SU-DHL-6 (cell line): ENCODE measurements at regions not wholly inside any gene's neighbourhood (a gene's known extent, or its start where the extent isn't known, plus 50 kb on each side); places are given as distances from the start of the nearest gene placed in this dataset.
"Not testable (repeated sequence)": the region's sequence is repeated elsewhere in the genome, so short reads cannot be mapped to it uniquely, and the experiment has no call there.

Experiments
- H2AFZ ChIP-seq: fragments of 200-600 bp; sonication (generic); 2 replicates; pipeline ENCODE4 v1.6.1; 2014; ENCODE audit warnings: low read depth, mild to moderate bottlenecking, moderate library complexity, mixed read lengths, antibody characterized with exemption, low read length; ENCODE audit not compliant: severe bottlenecking
- H3F3A ChIP-seq: fragments of 200-600 bp; shearing (Covaris generic); 2 replicates; pipeline ENCODE4 v1.6.0; 2016; ENCODE audit warnings: antibody characterized with exemption, mild to moderate bottlenecking; ENCODE audit not compliant: insufficient read depth
- H3K27ac ChIP-seq: fragments of 200-600 bp; sonication (generic); 2 replicates; pipeline ENCODE4 v1.5.1; 2016; ENCODE audit warnings: low read depth, mild to moderate bottlenecking, low read length, moderate library complexity, mixed read lengths
- H3K27me3 ChIP-seq: fragments of 200-600 bp; sonication (generic), shearing (Covaris generic); 2 replicates; pipeline ENCODE4 v1.6.0; 2014; ENCODE audit warnings: mild to moderate bottlenecking, low read length
- H3K36me3 ChIP-seq: fragments of 200-600 bp; sonication (generic); 2 replicates; pipeline ENCODE4 v1.6.1; 2014; ENCODE audit warnings: mild to moderate bottlenecking, low read length, mixed read lengths
- H3K4me2 ChIP-seq: fragments of 300-600, 200-600 bp; shearing (Covaris generic), sonication (generic); 2 replicates; pipeline ENCODE4 v1.6.0; 2014; ENCODE audit warnings: low read length, low read depth, mild to moderate bottlenecking; ENCODE audit not compliant: poor library complexity, severe bottlenecking
- H3K4me3 ChIP-seq: fragments of 200-600 bp; sonication (generic); 2 replicates; pipeline ENCODE4 v1.5.1; 2014; ENCODE audit warnings: antibody characterized with exemption, low read length, mild to moderate bottlenecking, mixed read lengths; ENCODE audit not compliant: insufficient read depth, poor library complexity, severe bottlenecking
- H3K79me2 ChIP-seq: fragments of 200-600 bp; sonication (generic); 2 replicates; pipeline ENCODE4 v1.6.1; 2014; ENCODE audit warnings: mild to moderate bottlenecking, low read length, moderate library complexity; ENCODE audit not compliant: insufficient read depth
- H3K9ac ChIP-seq: fragments of 200-600 bp; sonication (generic); 2 replicates; pipeline ENCODE4 v1.7.0; 2014; ENCODE audit warnings: mild to moderate bottlenecking, low read length
- H3K9me2 ChIP-seq: fragments of 200-600 bp; sonication (generic); replicated peaks from 2 replicates; pipeline ENCODE4 v1.6.1; 2014; ENCODE audit warnings: low read length; ENCODE audit not compliant: insufficient read depth
- H3K9me3 ChIP-seq: fragments of 200-600 bp; sonication (generic); 2 replicates; pipeline ENCODE4 v1.6.1; 2014; ENCODE audit warnings: low read length, mixed read lengths; ENCODE audit not compliant: insufficient read depth
- H4K20me1 ChIP-seq: fragments of 200-600 bp; sonication (generic); 2 replicates; pipeline ENCODE4 v1.6.1; 2014; ENCODE audit warnings: low read depth, mild to moderate bottlenecking, antibody characterized with exemption, low read length, moderate library complexity, mixed read lengths
- EZH2phosphoT487 ChIP-seq: fragments of 200-600 bp; sonication (generic), shearing (Covaris generic); conservative IDR thresholded peaks from 2 replicates; pipeline ENCODE4 v1.6.1; 2018; ENCODE audit warnings: mild to moderate bottlenecking, antibody characterized with exemption, low read length, moderate library complexity, mixed read lengths
- TF ChIP-seq, protein P1 (sequence below): fragments of 200-600 bp; sonication (generic); IDR thresholded peaks from one replicate; pipeline ENCODE4 v1.5.1; 2017; ENCODE audit warnings: antibody characterized with exemption, mild to moderate bottlenecking, low read length, moderate library complexity; ENCODE audit not compliant: insufficient read depth, poor library complexity, severe bottlenecking

DNA sequence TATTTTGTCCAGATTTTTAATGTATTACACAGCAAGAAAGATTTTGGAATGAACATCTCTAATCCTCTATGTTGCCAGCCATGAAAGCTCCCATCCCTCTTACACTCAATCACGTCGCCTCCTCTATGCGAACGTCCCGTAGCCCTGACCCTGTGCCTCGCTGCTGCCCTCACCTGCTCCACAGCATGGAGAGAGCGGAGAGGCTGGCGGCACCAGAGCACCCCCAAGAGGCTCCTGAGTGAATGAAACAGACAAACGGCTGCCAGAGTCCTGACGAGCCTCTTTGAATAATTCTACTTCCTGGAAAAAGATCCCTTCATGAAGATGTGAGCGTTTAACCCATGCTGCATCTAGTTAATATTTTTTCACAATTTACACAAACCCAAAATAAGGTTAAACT lies 111.1 kb downstream of the GOLGA6L6 start:
- H3K36me3 ChIP-seq, H3K4me2 ChIP-seq, H3K9ac ChIP-seq, H4K20me1 ChIP-seq, H3F3A ChIP-seq, H3K27me3 ChIP-seq, H2AFZ ChIP-seq, H3K27ac ChIP-seq, H3K79me2 ChIP-seq, H3K9me2 ChIP-seq, H3K9me3 ChIP-seq, H3K4me3 ChIP-seq: not testable (repeated sequence)

DNA sequence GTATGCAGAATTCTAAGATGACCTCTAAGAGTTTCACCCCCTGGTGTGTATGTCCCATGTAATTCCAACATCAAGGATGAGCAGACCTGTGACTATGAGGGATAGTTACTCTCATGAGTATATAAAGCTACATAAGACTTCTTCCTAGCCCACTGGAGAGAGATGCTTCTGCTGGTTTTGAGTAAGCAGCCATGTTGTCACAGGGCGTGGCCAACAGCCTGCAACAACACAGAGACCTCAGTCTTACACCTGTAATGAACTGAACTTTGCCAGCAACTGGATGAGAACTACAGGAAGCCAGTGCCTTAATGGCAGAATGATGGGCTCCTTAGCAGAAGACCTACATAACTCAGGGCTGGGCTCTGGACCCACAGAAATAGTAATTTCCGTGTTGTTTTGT lies 120.9 kb downstream of the GOLGA6L6 start:
- H3K4me2 ChIP-seq, H3K27me3 ChIP-seq, H2AFZ ChIP-seq, H3K9me2 ChIP-seq, H3K9me3 ChIP-seq, H3K9ac ChIP-seq, H3K27ac ChIP-seq, H3K79me2 ChIP-seq, H4K20me1 ChIP-seq, H3K4me3 ChIP-seq, H3F3A ChIP-seq, H3K36me3 ChIP-seq: not testable (repeated sequence)

DNA sequence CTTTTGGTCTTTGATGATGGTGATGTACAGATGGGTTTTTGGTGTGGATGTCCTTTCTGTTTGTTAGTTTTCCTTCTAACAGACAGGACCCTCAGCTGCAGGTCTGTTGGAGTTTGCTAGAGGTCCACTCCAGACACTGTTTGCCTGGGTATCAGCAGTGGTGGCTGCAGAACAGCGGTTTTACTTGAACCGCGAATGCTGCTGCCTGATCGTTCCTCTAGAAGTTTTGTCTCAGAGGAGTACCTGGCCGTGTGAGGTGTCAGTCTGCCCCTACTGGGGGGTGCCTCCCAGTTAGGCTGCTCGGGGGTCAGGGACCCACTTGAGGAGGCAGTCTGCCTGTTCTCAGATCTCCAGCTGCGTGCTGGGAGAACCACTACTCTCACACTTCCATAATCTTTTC lies 125.0 kb downstream of the GOLGA6L6 start:
- not testable (repeated sequence) for H3K4me2 ChIP-seq, H2AFZ ChIP-seq, H3K9me2 ChIP-seq, H3K79me2 ChIP-seq, H3F3A ChIP-seq, H4K20me1 ChIP-seq, H3K27ac ChIP-seq, H3K4me3 ChIP-seq, H3K27me3 ChIP-seq, H3K36me3 ChIP-seq, H3K9ac ChIP-seq, H3K9me3 ChIP-seq

DNA sequence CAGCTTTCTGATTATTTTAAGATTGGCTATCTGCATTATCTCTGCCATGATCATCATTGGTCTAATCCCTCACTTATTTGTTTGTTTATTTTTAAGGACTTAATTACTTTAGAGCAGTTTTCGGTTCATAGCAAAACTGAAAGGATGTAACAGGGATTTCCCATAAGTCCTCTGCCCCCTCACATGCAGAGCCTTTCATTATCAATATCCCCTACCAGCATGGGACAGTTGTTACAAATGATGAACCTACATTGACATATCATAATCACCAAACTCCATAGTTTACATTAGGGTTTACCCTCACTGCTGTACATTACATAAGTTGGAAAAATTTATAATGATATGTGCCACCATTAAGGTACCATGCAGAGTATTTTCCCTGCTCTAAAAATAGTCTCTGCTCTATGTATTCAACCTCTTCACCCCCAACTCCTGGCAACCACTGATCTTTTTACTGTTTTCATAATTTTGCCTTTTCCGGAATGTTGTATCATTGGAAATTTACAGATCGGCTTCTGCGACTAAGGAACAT lies 131.9 kb downstream of the GOLGA6L6 start:
- H3K4me3 ChIP-seq, H3K27ac ChIP-seq, H2AFZ ChIP-seq, H3K36me3 ChIP-seq, H3K27me3 ChIP-seq, H4K20me1 ChIP-seq, H3F3A ChIP-seq, H3K79me2 ChIP-seq, H3K9me2 ChIP-seq, H3K9ac ChIP-seq, H3K4me2 ChIP-seq, H3K9me3 ChIP-seq: not testable (repeated sequence)

DNA sequence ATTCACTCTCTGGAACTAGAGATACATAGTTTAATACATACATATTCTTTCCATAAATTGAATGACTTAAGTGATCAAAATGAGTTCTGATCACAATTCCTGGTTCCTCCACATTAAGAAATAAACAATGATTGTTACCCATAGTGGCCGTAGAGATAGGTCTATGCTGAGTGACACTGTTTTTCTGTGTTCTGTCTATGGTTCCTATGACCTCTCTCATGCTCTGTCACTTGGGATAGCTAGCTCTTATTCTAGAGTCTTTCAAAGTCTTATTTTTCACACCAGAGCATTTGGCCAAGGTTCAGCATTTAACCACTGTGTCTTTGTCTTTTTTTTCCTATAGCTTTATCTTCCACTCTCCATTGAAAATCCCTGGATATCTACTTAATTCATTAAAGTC lies 132.4 kb downstream of the GOLGA6L6 start:
- Histone ChIP-seq H4K20me1 (no peaks in the 10 kb centered on the region), H3K36me3 (no peaks in the 10 kb centered on the region), H3K79me2 (no peaks in the 10 kb centered on the region), H3K4me3 (no peak overlapping the region), H3K9ac (no peak overlapping the region), H3K27me3 (no peaks in the 10 kb centered on the region), H3K27ac (no peak overlapping the region), H3K4me2 (no peak overlapping the region), H3F3A (no peaks in the 10 kb centered on the region), H3K9me2 (no peaks in the 10 kb centered on the region), H2AFZ (no peak overlapping the region), H3K9me3 (no peaks in the 10 kb centered on the region)
- TF ChIP-seq, protein P1, sequence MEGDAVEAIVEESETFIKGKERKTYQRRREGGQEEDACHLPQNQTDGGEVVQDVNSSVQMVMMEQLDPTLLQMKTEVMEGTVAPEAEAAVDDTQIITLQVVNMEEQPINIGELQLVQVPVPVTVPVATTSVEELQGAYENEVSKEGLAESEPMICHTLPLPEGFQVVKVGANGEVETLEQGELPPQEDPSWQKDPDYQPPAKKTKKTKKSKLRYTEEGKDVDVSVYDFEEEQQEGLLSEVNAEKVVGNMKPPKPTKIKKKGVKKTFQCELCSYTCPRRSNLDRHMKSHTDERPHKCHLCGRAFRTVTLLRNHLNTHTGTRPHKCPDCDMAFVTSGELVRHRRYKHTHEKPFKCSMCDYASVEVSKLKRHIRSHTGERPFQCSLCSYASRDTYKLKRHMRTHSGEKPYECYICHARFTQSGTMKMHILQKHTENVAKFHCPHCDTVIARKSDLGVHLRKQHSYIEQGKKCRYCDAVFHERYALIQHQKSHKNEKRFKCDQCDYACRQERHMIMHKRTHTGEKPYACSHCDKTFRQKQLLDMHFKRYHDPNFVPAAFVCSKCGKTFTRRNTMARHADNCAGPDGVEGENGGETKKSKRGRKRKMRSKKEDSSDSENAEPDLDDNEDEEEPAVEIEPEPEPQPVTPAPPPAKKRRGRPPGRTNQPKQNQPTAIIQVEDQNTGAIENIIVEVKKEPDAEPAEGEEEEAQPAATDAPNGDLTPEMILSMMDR, result no peak
- TF ChIP-seq EZH2phosphoT487, result no peak
